ENCODE measurements at regions not wholly inside any gene's neighbourhood (a gene's known extent, or its start where the extent isn't known, plus 50 kb on each side); places are given as distances from the start of the nearest gene placed in this dataset.
A peak's percentile ranks its signal among the peaks of the same experiment; 100 is the strongest.

DNA sequence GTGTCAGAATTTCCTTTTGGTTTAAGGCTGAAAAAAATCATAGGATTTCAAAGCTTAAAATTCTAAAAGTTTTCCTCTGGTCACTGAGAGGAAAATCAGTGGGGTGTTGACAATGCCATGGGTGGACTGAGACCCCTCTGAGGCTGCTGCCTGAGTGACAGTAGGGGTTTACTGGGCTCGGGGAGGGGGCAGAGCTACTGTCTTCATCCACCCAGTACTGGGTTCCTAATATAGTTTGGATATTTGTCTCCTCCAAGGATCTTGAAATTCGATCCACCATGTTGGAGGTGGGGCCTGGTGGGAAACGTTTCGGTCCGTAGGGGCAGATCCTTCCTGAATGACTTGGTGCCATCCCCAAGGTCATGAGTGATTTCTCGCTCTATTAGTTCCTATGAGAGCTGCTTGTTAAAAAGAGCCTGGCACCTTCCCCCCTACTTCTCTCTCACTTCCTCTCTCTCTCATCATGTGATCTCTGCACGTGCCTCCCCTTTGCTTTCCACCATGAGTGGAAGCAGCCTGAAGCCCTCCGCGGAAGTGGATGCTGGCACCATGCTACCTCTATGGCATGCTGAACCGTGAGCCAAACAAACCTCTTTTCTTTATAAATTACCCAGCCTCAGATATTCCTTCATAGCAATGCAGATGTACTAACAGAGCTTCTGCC, 72.3 kb downstream of the MAP10 start:
- TF ChIP-seq, protein P1, sequence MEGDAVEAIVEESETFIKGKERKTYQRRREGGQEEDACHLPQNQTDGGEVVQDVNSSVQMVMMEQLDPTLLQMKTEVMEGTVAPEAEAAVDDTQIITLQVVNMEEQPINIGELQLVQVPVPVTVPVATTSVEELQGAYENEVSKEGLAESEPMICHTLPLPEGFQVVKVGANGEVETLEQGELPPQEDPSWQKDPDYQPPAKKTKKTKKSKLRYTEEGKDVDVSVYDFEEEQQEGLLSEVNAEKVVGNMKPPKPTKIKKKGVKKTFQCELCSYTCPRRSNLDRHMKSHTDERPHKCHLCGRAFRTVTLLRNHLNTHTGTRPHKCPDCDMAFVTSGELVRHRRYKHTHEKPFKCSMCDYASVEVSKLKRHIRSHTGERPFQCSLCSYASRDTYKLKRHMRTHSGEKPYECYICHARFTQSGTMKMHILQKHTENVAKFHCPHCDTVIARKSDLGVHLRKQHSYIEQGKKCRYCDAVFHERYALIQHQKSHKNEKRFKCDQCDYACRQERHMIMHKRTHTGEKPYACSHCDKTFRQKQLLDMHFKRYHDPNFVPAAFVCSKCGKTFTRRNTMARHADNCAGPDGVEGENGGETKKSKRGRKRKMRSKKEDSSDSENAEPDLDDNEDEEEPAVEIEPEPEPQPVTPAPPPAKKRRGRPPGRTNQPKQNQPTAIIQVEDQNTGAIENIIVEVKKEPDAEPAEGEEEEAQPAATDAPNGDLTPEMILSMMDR (conservative IDR thresholded peaks at IDR 0.05; ENCODE audit: low read depth, low read length) = no peak
- no peak for TF ChIP-seq EZH2 (IDR thresholded peaks at IDR 0.05; ENCODE audit: borderline replicate concordance, low read depth, low read length, poor library complexity, severe bottlenecking)
- Histone ChIP-seq H3K27ac (ENCODE audit: low read depth, low read length, poor library complexity, severe bottlenecking) (no peak overlapping the region), H3K4me3 (ENCODE audit: low read depth, low read length, poor library complexity, severe bottlenecking) (no peak overlapping the region), H3K4me1 (ENCODE audit: insufficient read depth, low read length, poor library complexity, severe bottlenecking) (no peaks in the 10 kb centered on the region), H3K27me3 (replicated peaks; ENCODE audit: insufficient read depth, low read depth, low read length, poor library complexity) (no peaks in the 10 kb centered on the region), H3K36me3 (ENCODE audit: insufficient read depth, low read length, poor library complexity, severe bottlenecking) (no peaks in the 10 kb centered on the region), H3K9me3 (ENCODE audit: low read depth, low read length, poor library complexity, severe bottlenecking) (no peaks in the 10 kb centered on the region)
- no peak for DNase-seq (ENCODE audit: low spot score)
- intact Hi-C loops (cut with micrococcal nuclease; ENCODE audit: unreplicated experiment) = no loop called here
- ChIA-PET POLR2A (ENCODE audit: low non-redundant PET) (no interaction called here), CTCF (no interaction called here)
- BruUV-seq (replicated peaks) = no TSS peak

DNA sequence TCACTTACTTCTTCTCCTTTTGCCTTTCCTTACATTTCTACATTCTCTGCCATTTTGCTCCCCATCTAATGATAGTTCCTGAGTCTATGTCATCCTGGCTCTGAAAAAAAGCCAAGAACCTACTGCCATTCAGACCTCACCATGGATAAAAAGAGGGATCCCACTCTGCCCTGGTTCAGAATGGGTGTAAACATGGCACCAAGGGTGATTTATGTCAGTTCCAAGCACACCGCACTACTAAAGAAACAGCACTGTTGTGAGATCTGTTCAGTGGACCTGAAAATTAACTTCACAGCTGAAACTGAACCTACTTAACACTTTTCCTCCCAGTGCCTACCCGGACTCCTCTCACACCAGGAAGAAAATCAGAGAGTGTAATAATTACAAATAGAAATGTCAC, 72.3 kb upstream of the NTPCR start:
- Histone ChIP-seq H3K27me3 (replicated peaks; ENCODE audit: insufficient read depth, low read depth, low read length, poor library complexity) (no peaks in the 10 kb centered on the region), H3K9me3 (ENCODE audit: low read depth, low read length, poor library complexity, severe bottlenecking) (no peaks in the 10 kb centered on the region), H3K36me3 (ENCODE audit: insufficient read depth, low read length, poor library complexity, severe bottlenecking) (no peaks in the 10 kb centered on the region), H3K27ac (ENCODE audit: low read depth, low read length, poor library complexity, severe bottlenecking) (no peak overlapping the region), H3K4me1 (ENCODE audit: insufficient read depth, low read length, poor library complexity, severe bottlenecking) (no peaks in the 10 kb centered on the region), H3K4me3 (ENCODE audit: low read depth, low read length, poor library complexity, severe bottlenecking) (no peak overlapping the region)
- CTCF ChIA-PET = no interaction called here
- intact Hi-C loops (cut with micrococcal nuclease; ENCODE audit: unreplicated experiment) = no loop called here
- POLR2A ChIA-PET (ENCODE audit: low non-redundant PET) = interaction anchor here (0.8 kb wide), 1 partner anchor 307 kb away, joined by 3 read pairs; no protein-coding TSS in a partner anchor
- no peak for TF ChIP-seq EZH2 (IDR thresholded peaks at IDR 0.05; ENCODE audit: borderline replicate concordance, low read depth, low read length, poor library complexity, severe bottlenecking)
- TF ChIP-seq, protein P1 (conservative IDR thresholded peaks at IDR 0.05; ENCODE audit: low read depth, low read length) = no peak
- DNase-seq (ENCODE audit: low spot score) = no peak
- BruUV-seq (replicated peaks) = no TSS peak

DNA sequence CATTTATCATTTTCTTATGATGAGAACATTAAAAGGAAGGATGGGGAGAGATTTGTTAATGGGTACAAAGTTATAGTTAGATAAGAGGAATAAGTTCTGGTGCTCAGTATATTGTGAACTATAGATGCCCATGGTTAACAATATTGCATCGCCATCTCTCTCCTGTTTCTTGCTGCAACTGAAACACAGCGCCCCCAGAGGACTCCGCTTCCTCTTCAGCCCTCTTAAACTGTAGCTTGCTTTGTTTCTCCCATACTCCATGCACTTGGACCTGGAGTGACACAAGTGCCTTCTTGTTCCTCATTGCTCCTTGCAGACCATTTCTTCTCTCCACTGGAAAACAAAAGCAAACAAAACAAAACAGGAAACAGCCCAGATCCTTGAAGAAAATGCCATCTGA, 70.1 kb upstream of the NTPCR start:
- ChIA-PET POLR2A (ENCODE audit: low non-redundant PET) (no interaction called here), CTCF (interaction anchor here (0.6 to 1.0 kb wide), 2 partner anchors 18 to 45 kb away, joined by 3 read pairs; no protein-coding TSS in a partner anchor)
- Histone ChIP-seq H3K4me1 (ENCODE audit: insufficient read depth, low read length, poor library complexity, severe bottlenecking) (no peaks in the 10 kb centered on the region), H3K27me3 (replicated peaks; ENCODE audit: insufficient read depth, low read depth, low read length, poor library complexity) (no peaks in the 10 kb centered on the region), H3K27ac (ENCODE audit: low read depth, low read length, poor library complexity, severe bottlenecking) (no peak overlapping the region), H3K9me3 (ENCODE audit: low read depth, low read length, poor library complexity, severe bottlenecking) (no peaks in the 10 kb centered on the region), H3K4me3 (ENCODE audit: low read depth, low read length, poor library complexity, severe bottlenecking) (no peak overlapping the region), H3K36me3 (ENCODE audit: insufficient read depth, low read length, poor library complexity, severe bottlenecking) (no peaks in the 10 kb centered on the region)
- TF ChIP-seq, protein P1 (conservative IDR thresholded peaks at IDR 0.05; ENCODE audit: low read depth, low read length) = peak; percentile 81
- TF ChIP-seq EZH2 (IDR thresholded peaks at IDR 0.05; ENCODE audit: borderline replicate concordance, low read depth, low read length, poor library complexity, severe bottlenecking) = no peak
- peak; percentile 61 for DNase-seq (ENCODE audit: low spot score)
- intact Hi-C loops (cut with micrococcal nuclease; ENCODE audit: unreplicated experiment) = loop anchor here (5.0 kb wide), 1 partner anchor 243 kb away; no protein-coding TSS in a partner anchor
- BruUV-seq (replicated peaks) = no TSS peak

Measured in A673 (cell line).